Right kidney (tissue), 1 donor: ENCODE measurements at regions not wholly inside any gene's neighbourhood (a gene's known extent, or its start where the extent isn't known, plus 50 kb on each side); places are given as distances from the start of the nearest gene placed in this dataset.

Experiments used
- DNase-seq: peaks from one replicate; pipeline ENCODE4 v3.0.0-alpha.2; 2016

DNA sequence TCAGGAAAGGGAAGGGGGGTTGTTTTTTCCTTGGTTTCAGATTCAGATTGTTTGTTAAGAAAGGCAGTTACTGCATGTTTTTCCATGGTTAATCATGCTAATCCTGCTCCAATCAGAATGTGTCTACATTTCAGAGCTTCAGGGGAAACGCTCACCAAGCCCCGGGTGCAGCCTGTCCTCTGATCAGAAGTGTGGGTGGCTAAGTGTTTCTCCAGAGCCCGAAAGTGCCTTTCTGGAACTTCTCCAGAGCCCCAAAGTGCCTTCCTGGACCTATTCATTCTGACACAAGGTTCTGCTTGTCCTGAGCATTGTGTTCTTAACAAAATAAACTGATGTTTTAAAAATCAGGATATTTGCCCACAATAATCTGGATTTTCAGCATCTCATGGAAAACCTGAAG is 359.0 kb upstream of the ZNF521 start:
- DNase-seq, result no peak

DNA sequence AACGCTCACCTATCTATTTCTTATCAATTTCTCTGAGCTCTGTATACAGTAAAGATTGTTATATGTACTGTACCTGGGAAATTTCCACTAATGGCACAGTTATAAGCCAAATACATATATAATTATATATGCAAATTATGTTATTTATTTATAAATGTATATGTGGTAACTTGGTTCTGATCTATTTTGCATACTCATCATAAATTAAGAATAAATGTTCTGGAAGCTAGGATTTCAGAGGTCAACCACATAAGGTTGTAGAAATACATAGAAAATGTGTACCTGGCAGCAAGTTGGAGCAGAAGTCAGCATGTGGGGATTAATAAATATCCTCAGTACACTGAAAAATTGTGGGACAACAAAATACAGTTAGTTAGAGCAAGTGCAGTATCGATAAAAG is 353.7 kb upstream of the ZNF521 start:
- no peak for DNase-seq

- no peak for DNase-seq
Measured at GRCh38 chr18:25704494-25704893, 352.5 kb upstream of the ZNF521 start.

GRCh38 chr18:25704071-25704470 is 352.1 kb upstream of the ZNF521 start:
- DNase-seq, result no peak

DNA sequence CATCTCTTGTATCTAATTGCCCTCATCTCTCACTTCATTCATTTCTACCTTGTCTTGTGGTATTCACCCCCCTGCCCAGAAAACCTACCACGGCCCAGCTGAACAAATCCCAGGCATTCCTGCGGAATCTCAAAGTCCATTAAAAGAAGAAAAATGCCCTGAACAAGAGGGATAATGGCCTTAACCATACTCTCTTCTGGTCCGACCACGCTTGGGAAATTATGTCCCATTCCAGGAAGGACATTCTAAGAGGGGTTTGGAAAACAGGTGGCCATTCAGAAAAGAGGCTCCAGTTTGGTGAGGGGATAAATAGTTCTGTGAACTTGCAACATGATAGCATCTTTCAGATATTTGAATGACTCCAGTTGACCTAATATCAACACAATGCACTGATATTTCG is 349.9 kb upstream of the ZNF521 start:
- no peak for DNase-seq

GRCh38 chr18:25686960-25687500 is 335.1 kb upstream of the ZNF521 start:
- DNase-seq, result no peak

GRCh38 chr18:25685088-25685487 is 333.1 kb upstream of the ZNF521 start:
- no peak for DNase-seq

DNA sequence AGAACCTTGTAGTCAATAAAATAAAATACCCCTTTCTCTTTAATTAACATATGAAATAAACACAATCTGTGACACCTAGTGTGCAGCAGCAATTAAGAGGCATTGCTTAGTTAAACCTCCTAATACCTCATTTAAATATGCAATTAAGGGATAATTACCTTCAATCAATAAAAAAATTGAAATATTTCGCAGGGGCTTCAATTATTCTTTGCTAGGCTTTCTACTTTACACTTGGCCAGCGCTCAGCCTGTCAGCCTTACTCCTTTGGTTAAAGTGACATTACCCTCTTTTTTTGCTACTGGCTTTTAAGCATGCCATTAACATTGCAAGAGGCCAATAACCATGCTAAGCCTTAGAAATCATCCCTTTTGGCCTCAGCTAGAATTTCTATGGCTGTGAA is 327.5 kb upstream of the ZNF521 start:
- DNase-seq, result no peak

DNA sequence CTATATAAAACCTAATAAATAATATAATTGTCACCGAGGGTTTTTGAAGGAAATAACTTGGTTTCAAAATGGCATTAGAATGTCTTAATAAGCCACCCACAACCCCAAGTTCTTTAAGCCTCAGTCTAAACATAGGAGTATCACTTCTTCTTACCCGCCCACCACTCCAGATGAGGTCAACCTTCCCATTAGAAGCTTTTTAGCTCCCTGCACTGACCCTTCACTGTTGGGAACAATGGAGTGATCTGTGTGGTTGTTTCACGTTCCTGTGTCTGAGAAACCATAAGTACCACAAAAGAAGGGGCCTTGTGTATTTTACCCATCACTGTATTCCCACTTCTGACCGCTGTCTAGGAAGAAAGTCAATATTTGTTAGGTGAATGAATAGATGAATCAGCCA is 326.3 kb upstream of the ZNF521 start:
- DNase-seq, result no peak

DNA sequence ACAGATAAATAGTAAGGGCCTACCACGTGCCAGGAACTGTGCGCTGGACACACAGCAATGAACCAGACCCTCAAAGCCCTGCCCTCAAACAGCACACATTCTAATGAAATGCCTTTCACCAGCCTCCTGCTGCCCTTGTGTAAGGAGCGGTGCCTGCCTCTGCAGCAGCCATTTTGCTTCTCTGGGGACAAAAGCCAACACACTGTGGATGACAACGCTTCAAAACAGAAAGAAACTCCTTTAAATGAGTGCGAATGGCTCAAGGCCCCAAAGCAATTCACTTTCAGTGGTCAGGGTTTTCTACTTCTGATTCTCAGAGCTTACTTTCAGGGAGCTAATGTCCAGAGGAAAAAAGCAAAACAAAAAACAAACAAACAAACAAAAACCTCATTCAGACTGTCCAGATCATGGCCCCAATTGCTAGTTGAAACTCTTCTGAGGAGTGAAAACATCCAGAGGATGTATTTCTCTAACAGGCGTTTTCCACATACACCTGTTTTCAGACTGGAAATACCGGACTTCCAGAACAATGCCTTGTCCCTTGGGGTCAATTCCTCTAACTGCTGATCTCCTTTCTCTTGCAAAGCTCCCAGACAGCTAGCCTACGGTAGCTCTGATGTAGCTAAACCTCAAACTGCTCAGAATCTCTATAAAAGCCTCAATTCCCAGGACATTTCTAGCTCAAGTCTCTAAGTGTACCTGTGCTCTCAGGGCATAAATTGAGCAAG is 323.3 kb upstream of the ZNF521 start:
- no peak for DNase-seq

- DNase-seq, result no peak
Measured at GRCh38 chr18:25674183-25674582, 322.2 kb upstream of the ZNF521 start.

DNA sequence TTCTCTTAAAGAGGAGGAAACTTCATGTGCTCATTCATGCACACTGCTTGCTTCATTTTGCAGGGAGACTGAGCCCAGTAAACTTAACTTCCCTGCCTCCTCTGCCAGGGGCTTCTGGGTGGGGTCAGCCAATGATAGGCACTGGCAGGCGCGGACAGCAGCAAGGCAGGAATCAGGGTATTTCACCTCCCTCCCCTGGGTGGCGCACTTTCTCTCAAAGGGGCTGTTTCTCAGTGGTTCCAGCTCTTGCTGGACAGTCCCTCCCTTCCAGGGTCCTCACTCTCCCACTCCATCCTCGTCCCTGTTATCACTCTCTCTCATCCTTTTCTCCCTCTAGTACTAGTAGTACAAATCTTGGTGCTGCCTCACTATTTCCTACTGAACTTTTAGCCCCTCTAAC is 320.5 kb upstream of the ZNF521 start:
- no peak for DNase-seq

DNA sequence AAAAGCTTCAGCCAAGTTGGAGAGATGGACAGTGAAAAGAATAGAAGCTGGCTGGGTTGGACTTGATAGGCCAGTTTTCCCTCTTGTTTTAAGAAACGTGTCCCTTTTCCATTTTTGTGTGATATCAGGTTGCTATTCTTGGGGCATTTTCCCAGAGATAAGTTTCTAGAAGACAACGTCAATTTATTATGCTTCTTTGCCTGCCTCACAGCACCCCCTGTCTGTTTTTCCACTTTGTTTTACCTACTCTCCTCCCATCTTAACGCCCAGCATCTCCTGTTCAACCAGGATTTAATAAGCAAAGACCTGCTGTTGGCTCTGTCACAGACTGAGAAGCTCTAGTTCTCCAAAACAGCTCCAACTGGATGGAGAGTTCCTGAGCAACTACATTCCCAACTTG is 317.8 kb upstream of the ZNF521 start:
- DNase-seq, result no peak

DNA sequence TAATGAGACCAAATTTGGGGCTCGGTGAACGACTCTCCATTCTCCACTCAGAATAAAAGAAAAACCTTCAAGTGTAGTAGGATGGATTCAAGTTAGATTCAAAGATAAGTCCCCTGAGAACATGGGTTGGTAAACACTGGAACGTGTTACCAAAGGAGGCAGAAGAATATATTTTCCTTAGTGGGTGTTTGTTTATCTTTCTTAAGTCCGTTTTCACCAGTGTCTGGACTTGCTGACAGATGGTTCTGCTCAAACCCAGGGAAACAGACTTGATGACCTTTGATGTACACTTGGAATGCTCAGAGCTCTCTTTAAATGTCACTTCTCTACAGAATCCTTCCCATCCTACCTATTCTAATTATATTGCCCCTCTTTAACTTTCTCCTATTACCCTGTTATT is 310.3 kb upstream of the ZNF521 start:
- DNase-seq, result no peak

DNA sequence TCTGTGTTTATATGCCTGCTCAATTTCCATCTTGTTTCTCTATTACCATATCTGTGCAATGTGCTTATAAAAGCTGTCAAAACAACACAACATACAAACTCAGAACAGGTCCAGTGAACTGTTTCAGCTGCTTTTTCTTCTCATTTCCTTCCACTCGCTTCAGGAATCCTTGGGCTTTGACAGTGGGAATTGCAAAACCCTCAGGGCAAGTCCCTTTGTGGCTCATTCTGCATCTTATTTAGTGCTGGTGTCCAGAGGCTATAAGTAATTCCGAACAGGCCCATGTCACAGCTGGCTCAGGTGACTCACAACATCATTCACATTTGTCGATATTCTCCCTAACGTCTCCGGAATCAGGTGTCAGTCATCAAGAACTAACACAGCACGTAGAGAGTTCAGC is 309.9 kb upstream of the ZNF521 start:
- DNase-seq, result no peak

- DNase-seq, result no peak
Measured at GRCh38 chr18:25659541-25659940, 307.6 kb upstream of the ZNF521 start.

DNA sequence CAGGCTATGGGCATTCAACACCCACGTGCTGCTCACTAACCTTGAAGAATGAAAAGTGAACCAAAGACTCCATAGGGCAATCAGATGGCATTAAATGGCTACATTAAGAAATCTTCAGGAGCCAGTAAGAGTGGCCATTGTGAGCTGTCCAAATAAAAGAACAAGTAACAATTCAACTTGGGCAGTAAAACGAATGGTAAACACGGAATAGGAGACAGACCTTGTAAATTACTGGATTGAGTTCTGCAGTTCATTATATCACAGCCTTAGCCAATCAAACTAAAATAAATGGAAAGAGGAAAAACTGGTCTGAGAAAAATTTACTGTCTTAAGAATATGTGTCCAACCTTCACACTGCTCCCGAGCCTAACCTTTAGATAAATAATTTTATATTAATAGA is 306.5 kb upstream of the ZNF521 start:
- DNase-seq, result no peak

- DNase-seq, result no peak
Measured at GRCh38 chr18:25651553-25651952, 299.6 kb upstream of the ZNF521 start.

- DNase-seq, result no peak
Measured at GRCh38 chr18:25650201-25650941, 298.4 kb upstream of the ZNF521 start.

DNA sequence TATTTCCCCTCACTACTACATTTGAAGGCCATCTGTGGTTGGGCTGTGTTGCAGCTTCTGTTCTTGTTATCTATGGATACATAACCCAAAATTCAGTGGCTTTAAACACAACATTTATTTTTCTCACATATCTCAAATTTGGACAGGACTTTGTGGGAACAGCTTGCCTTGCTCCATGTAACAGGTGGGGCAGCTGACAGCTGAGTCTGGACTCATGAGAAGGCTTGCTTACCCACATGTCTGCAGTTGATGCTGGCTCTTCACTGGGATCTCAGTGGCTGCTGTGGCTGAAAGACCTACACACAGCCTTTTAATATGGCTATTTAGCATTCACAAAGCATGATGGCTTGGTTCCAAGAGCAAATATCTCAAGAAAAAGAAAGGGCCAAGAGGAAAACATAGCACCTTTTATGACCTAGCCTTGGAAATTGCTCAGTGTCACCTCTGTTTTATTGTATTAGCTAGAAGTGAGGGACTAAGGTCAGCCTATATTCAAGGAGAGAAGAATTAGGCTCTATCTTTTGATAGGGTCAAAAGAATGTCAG is 296.8 kb upstream of the ZNF521 start:
- no peak for DNase-seq

DNA sequence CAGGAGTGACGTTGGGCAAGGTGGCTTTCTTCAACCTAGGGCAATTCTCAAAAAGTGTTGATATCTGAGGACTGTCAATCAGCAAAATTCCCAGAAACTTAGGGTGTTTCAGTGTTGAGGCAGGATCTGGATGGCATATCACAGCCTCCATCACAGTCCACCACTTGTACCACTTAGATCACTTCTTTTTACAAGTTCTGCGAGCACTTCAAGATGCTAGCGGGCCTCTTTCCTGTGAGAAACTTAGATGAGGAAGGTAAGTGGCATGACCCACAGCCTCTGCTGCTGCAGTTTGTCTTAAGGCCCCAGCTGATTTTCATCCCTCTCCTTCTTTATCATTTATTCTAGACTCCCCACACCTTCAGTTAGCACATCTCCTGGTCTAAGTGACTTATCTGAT is 295.4 kb upstream of the ZNF521 start:
- no peak for DNase-seq

GRCh38 chr18:25646971-25647370 is 295.0 kb upstream of the ZNF521 start:
- DNase-seq, result no peak

DNA sequence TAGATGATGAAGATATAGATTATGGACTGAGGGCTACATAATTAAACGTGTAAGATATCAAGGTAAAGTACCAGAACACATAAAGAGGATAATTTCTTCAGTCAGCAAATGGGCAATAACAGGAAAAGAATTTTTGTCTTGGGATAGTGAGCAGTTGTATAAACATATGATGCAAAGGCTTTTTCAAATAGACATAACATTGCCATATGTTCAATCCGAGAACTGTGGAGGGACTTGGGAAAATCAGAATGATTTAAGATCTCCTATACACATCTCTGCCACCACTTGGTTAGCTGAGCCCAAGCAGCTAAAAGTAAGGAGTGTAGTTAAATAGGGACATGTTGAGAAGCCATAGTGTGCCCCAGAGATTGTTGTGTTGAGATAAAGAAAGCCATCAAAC is 287.6 kb upstream of the ZNF521 start:
- DNase-seq, result no peak

DNA sequence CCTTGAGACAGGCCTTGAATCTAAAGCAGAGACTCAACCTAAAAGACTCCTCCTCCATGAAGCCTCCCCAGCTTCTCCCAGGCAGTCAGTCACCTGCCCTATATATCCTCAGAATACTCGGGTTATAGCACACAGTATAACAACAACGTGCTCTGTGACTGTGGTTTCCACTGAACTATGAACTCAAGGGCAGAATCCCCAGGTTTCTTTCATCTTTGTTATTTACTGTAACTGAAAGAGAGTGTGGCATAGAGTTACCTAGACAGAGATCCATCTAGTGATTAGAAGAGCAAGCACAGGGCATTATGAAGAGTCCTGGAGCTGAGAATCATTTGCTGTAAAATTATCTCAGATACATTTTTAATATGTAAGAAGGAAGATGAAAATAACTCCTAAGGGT is 281.6 kb upstream of the ZNF521 start:
- DNase-seq, result no peak
